ENCODE measurements at regions not wholly inside any gene's neighbourhood (a gene's known extent, or its start where the extent isn't known, plus 50 kb on each side); places are given as distances from the start of the nearest gene placed in this dataset.

- DNase-seq, result no peak
Measured at GRCh38 chr11:123304828-123305466, 109.9 kb upstream of the CLMP start.

- DNase-seq, result no peak
Measured at GRCh38 chr11:123303924-123304323, 108.9 kb upstream of the CLMP start.

GRCh38 chr11:123302751-123303195 lies 107.7 kb upstream of the CLMP start:
- DNase-seq, result no peak

DNA sequence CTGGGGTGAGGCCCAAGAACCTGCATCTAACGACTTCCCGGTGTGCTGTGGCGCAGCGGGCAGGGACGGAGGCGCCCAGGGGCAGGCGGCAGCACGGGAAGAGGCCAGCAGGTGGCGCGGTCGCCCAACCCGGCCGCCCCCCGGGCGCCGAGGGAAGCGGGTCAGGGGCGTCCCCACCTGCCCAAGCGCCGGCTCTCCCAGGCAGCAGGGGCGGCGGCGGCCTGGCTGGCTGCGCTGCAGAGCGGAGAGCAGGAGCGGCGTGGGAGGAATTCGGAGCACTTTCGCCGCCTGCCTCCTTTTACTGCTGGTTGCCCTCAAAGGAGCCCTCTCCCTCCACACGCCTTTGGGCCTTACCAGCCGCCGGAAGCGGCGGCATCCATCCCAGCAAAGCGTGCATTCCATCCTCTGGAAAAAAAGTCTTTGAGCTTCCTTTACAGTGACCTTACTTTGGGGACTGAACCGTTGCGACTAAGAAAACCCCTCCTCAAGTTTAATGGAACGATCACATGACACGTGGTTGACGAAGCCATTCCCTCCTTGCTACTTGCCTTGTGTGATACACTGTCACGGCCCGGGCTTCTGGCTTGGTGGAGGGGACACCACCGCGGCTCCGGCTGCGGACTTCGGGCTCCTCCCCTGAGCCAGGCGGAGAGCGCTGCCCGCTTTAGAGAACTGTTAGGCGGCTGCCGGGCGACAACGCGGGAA lies 106.8 kb upstream of the CLMP start:
- peak; percentile 51 for DNase-seq

GRCh38 chr11:123301013-123301591 lies 106.1 kb upstream of the CLMP start:
- peak; percentile 36 for DNase-seq

DNA sequence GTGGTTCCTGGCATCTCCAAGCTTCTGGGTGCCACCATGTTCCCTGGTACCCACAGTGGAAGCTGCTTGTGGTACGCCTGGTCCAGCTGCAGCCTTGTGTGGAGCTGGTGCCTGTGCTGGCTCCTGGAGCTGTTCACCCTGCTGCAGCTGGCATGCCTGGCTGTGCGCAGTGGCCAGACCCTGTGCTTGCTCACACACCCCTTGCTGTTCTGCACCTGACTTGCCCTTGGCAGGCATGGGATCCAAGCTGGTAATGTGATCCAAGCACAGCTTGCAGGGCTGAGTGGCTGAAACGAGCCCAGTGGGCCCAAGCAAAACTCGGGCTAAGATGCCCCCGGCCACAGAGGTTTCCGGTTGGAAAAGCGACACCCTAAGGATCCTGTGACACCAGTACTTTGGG lies 104.7 kb upstream of the CLMP start:
- DNase-seq, result no peak

- no peak for DNase-seq
Measured at GRCh38 chr11:123298488-123299447, 103.7 kb upstream of the CLMP start.

GRCh38 chr11:123292647-123293046 lies 97.6 kb upstream of the CLMP start:
- DNase-seq, result no peak

GRCh38 chr11:123291201-123291869 lies 96.3 kb upstream of the CLMP start:
- DNase-seq, result no peak

DNA sequence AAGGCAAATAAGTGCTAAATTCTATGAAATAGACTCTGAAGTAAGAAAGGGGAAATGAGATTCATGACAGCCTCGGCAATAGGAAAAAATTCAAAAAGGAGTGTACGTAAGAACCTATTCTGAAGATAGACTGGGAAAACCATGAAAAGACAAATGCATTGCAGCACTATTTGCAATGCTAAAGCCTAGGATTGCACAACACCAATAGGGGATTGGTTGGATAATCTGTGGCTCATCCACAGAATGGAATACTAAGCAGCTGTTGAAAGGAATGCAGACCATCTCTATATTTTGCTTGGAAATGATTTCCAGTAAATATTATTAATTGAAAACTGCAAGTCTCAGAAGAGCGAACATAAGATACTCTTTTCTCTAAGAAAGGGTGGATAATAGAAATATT lies 91.7 kb upstream of the CLMP start:
- no peak for DNase-seq

- no peak for DNase-seq
Measured at GRCh38 chr11:123286255-123286654, 91.2 kb upstream of the CLMP start.

GRCh38 chr11:123284454-123284853 lies 89.4 kb upstream of the CLMP start:
- DNase-seq, result no peak

DNA sequence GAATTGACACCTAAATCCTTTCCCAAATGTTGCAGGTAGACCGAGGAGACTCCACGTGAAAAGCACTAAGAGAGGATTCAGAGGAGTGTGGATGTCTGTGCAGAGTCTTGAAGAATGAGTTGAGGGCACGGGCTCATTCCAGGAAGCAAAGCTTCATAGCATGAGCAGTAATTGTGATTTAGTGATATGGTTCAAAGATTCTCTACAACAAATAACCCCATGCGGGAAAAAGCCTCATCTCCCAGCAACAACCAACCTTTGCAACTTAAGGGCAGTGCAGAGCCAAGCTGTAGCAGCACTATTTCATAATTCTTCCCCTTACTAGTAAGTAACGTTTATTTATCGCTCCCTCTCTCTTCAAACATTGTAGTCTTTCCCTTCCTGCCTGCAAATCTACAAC lies 87.5 kb upstream of the CLMP start:
- no peak for DNase-seq

DNA sequence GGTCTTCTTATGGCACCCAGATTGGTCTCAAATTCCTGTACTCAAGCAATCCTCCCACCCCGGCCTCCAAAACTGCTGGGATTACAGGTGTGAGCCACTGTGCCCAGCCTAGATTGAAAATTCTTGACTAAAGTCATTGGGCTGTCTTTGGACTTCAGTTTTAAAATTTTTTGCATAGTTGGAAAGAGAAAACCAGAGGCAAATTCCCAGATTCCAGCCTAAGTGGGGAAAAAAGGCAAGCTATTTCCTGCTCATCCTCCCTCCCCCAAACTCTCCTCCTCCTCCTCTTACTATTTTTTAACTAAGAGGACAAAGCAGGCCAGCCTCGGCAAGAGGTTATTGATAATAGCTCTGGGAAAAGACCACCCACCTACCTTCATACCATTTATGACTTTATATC lies 78.6 kb upstream of the CLMP start:
- DNase-seq, result no peak

- no peak for DNase-seq
Measured at GRCh38 chr11:123272565-123272964, 77.5 kb upstream of the CLMP start.

GRCh38 chr11:123268156-123268555 lies 73.1 kb upstream of the CLMP start:
- DNase-seq, result no peak

DNA sequence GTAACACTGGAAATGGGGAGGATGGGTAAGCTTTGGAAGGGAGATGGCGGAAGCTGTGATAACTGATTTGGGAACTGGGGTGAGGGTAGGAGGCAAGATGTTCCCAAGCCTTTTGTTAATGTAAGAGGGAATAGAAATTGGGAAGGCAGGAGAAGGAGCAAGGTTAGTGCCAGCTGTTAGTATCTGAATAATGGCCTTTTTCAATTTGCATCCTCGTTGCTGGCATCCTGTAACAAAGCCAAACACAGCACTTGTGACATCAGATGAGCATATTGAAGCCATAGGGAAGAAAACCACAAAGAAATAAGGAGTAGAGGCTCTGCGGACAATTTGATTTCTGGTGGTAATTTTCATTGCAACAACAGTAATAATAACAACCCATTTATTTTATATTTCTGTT lies 70.9 kb upstream of the CLMP start:
- no peak for DNase-seq

GRCh38 chr11:123264431-123264780 lies 69.4 kb upstream of the CLMP start:
- DNase-seq, result no peak

- peak; percentile 80 for DNase-seq
Measured at GRCh38 chr11:123261345-123262106, 66.5 kb upstream of the CLMP start.

DNA sequence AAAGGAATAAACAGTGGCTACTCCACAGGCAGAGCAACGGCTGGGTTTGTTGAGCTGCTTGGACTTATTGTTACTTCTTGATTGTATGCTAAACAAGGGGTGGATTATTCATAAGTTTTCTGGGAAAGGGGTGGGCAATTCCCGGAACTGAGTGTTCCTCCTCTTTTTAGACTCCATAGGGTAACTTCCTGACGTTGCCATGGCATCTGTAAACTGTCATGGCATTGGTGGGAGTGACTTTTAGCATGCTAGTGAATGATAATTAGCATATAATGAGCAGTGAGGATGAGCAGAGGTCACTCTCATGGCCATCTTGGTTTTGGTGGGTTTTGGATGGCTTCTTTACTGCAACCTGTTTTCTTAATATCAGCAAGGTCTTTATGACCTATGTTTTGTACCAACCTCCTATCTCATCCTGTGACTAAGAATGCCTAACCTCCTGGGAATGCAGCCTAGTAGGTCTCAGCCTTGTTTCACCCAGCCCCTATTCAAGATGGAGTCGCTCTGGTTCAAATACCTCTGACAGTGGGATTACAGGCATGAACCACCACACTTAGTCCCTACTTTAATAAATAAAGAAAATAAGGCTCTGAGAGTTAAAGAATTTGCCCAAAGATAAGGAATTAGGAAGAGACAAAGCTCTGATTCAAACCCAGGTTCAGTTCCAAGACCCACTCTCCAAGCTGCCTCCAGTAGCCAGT lies 65.6 kb upstream of the CLMP start:
- no peak for DNase-seq
